ENCODE measurements at regions not wholly inside any gene's neighbourhood (a gene's known extent, or its start where the extent isn't known, plus 50 kb on each side); places are given as distances from the start of the nearest gene placed in this dataset.

DNA sequence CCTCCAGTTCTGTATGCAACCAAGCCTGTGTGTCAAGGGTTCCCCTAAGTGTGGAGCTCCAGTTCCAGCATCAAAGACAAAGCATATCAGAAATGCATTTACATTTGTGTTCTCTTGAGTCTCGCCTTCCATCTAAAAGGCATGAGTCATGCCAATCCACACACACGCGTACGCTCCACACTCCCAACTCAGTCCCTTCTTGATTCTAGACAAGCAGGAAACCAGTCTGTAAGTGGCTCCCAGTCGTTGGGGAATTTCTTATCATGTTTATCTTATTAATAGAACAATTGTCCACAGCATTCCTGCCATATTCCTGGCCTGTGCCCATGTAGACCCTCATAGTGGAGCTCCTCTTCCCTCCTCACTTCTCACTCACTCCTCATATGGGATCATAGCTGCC, 86.4 kb upstream of the SLC35G4 start:
- no peak for TF ChIP-seq EZH2 (IDR thresholded peaks at IDR 0.05; ENCODE audit: low read depth, unreplicated experiment)
- TF ChIP-seq, protein P1, sequence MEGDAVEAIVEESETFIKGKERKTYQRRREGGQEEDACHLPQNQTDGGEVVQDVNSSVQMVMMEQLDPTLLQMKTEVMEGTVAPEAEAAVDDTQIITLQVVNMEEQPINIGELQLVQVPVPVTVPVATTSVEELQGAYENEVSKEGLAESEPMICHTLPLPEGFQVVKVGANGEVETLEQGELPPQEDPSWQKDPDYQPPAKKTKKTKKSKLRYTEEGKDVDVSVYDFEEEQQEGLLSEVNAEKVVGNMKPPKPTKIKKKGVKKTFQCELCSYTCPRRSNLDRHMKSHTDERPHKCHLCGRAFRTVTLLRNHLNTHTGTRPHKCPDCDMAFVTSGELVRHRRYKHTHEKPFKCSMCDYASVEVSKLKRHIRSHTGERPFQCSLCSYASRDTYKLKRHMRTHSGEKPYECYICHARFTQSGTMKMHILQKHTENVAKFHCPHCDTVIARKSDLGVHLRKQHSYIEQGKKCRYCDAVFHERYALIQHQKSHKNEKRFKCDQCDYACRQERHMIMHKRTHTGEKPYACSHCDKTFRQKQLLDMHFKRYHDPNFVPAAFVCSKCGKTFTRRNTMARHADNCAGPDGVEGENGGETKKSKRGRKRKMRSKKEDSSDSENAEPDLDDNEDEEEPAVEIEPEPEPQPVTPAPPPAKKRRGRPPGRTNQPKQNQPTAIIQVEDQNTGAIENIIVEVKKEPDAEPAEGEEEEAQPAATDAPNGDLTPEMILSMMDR (conservative IDR thresholded peaks at IDR 0.05; ENCODE audit: low read depth in 2 of 2), result no peak
- TF ChIP-seq, protein P2, sequence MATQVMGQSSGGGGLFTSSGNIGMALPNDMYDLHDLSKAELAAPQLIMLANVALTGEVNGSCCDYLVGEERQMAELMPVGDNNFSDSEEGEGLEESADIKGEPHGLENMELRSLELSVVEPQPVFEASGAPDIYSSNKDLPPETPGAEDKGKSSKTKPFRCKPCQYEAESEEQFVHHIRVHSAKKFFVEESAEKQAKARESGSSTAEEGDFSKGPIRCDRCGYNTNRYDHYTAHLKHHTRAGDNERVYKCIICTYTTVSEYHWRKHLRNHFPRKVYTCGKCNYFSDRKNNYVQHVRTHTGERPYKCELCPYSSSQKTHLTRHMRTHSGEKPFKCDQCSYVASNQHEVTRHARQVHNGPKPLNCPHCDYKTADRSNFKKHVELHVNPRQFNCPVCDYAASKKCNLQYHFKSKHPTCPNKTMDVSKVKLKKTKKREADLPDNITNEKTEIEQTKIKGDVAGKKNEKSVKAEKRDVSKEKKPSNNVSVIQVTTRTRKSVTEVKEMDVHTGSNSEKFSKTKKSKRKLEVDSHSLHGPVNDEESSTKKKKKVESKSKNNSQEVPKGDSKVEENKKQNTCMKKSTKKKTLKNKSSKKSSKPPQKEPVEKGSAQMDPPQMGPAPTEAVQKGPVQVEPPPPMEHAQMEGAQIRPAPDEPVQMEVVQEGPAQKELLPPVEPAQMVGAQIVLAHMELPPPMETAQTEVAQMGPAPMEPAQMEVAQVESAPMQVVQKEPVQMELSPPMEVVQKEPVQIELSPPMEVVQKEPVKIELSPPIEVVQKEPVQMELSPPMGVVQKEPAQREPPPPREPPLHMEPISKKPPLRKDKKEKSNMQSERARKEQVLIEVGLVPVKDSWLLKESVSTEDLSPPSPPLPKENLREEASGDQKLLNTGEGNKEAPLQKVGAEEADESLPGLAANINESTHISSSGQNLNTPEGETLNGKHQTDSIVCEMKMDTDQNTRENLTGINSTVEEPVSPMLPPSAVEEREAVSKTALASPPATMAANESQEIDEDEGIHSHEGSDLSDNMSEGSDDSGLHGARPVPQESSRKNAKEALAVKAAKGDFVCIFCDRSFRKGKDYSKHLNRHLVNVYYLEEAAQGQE (IDR thresholded peaks at IDR 0.05; ENCODE audit: unreplicated experiment), result no peak
- TF ChIP-seq EZH2phosphoT487 (IDR thresholded peaks at IDR 0.05; ENCODE audit: unreplicated experiment), result no peak
- no peak for TF ChIP-seq POLR2AphosphoS5 (IDR thresholded peaks at IDR 0.05; ENCODE audit: low read depth)
- TF ChIP-seq CREB1 (CRISPR knock-in tag; IDR thresholded peaks at IDR 0.05; ENCODE audit: low read depth), result no peak
- TF ChIP-seq JUNB (IDR thresholded peaks at IDR 0.05; ENCODE audit: unreplicated experiment), result no peak
- no peak for TF ChIP-seq ZNF331 (CRISPR knock-in tag; IDR thresholded peaks at IDR 0.05; ENCODE audit: low read depth)
